ENCODE measurements at regions not wholly inside any gene's neighbourhood (a gene's known extent, or its start where the extent isn't known, plus 50 kb on each side); places are given as distances from the start of the nearest gene placed in this dataset.
"Not testable (repeated sequence)": the region's sequence is repeated elsewhere in the genome, so short reads cannot be mapped to it uniquely, and the experiment has no call there.

- no peak for DNase-seq
Observed at GRCh38 chr14:103186909-103187586, 63.8 kb downstream of the TNFAIP2 start.

- no peak for DNase-seq
Observed at GRCh38 chr14:103187911-103188310, 64.7 kb downstream of the TNFAIP2 start.

DNA sequence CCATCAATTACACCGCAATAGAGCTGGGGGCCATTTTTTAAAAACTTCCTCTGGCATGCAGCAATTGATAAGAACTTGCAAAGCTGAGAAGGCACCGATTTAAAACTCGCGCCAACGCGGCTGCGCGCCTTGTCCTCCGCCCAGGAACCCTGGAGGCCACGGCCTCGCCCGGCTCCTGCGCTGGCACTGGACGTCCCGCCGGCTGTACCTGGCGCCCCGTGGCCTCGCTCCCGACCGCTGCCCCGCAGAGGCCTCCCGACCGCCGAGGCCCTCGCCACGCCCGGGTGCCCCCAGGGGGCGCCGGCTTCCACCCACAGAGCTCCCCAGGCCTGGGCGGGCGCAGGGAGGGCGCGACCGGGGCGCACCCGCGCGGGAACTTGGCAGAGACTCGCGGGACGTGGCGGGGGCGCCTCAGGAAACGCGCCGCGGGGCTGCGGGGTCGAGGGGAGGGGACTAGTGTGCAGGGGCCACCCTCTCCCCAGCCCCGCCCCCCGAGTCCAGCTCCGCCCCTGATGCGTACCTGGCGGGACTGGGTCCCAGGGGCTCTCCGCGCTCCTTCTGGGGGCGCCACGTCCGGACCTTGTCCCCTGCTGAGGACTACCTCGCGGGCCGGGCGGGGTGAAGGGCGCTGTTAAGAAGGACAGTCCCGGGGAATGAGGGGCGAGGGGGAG is 65.7 kb downstream of the TNFAIP2 start:
- peak; percentile 11 for DNase-seq

DNA sequence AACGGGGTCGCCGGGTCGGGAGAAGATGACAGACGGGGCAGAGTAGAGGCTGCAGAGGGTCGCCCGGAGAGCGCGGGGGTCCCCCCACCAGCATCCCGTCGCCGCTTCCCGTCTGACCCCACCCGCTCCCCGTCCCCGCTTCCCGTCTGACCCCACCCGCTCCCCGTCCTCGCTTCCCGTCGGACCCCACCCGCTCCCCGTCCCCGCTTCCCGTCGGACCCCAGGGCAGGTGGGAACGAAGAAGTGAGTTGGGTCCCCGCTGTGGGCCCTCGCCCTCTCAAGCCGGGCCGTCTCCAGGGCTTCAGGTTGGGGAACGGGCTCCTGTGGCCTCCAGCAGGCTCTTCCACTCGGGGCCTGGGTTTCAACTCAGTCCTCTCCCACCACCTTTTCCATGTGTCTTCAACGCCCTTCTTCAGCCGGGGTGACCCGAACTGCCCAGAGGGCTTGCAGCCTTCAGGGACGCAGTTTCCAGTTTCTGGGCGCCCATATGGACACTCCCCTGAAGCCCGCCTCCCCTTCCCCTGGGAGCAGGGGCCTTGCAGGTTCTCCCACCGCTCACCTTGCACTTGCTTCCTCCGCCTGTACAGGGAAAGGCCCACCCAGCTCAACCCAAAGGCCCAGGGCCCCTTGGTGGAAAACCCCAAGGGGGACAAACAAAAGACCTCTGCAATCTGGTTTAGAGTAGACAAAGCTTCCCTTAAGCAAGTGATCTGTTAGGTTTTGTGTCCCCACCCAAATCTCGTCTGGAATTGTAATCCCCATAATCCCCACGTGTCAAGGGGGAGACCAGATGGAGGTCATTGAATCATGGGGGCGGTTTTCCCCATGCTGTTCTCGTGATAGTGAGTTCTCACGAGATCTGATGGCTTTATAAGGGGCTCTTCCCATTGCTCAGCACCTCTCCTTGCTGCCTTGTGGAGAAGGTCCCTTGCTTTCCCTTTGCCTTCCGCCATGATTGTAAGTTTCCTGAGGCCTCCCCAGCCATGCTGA is 66.5 kb downstream of the TNFAIP2 start:
- DNase-seq, result no peak

GRCh38 chr14:103190741-103191140 is 67.5 kb downstream of the TNFAIP2 start:
- DNase-seq, result no peak

- DNase-seq, result no peak
Observed at GRCh38 chr14:103191844-103192243, 68.6 kb downstream of the TNFAIP2 start.

GRCh38 chr14:103192246-103192840 is 69.1 kb downstream of the TNFAIP2 start:
- DNase-seq, result no peak

- not testable (repeated sequence) for DNase-seq
Observed at GRCh38 chr14:103192861-103193260, 69.6 kb downstream of the TNFAIP2 start.

DNA sequence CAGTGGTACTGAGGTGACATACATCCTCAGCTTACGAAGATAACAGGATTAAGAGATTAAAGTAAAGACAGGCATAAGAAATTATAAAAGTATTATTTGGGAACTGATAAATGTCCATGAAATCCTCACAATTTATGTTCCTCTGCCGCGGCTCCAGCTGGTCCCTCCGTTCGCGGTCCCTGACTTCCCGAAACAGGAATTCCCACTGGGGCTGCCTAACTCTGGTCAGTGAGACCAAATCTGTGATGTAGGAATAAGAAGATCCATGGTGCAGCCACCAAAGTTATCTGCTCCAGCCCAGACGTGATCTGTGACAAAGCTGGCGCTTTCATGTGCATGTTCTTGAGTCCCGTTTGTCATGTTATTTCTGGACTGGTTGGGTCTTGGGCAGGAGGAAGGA is 70.2 kb downstream of the TNFAIP2 start:
- DNase-seq, result not testable (repeated sequence)

- no peak for DNase-seq
Observed at GRCh38 chr14:103194256-103195045, 71.2 kb downstream of the TNFAIP2 start.

DNA sequence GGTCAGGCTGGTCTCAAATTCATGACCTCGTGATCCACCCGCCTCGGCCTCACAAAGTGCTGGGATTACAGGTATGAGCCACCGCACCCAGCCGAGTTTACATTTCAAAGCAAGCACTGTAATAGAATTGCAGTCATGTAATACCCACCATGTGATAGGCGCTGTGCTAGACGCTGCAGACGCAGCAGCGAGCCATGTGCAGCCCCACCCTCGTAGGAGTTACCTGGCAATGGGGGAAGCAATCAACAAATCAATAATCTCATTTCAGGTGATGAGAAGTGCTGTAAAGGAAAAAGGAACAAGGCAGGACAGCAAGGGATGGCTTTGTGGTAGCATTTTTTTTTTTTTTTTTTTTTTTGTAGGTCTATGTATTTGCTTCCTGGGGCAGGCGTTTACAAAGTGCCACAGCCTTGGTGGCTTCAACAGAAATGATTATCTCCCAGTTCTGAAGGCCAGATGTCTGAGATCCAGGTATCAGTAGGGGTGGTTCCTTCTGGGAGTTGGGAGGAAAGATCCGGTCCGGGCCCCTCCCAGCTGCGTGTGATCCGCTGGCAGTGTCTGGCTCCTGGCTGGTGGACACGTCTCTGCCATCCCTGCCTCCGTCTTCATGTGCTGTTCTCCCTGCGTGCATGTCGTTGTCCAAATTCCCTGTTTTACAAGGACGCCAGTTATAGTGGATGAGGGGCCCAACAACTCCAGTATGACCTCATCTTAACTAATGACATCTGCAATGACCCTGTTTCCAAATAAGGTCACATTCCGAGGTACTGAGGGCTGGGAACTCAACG is 72.8 kb downstream of the TNFAIP2 start:
- DNase-seq, result no peak

DNA sequence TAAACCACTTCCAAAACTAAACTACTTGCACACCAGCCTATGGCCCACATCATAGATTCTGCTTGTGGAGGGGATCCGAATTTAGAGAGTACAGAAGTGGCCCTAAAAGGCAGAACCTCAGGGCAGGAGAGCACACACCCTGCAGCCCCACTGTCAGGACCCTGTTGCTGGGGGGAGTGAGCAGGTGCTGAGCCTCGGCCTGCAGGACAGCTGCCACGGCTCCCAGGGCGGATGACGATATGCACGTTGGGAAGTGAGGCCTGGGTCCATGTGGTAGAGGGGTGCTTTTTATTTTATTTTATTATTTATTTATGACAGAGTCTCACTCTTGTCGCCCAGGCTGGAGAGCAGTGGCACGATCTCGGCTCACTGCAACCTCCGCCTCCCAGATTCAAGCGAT is 73.5 kb downstream of the TNFAIP2 start:
- DNase-seq, result no peak

DNA sequence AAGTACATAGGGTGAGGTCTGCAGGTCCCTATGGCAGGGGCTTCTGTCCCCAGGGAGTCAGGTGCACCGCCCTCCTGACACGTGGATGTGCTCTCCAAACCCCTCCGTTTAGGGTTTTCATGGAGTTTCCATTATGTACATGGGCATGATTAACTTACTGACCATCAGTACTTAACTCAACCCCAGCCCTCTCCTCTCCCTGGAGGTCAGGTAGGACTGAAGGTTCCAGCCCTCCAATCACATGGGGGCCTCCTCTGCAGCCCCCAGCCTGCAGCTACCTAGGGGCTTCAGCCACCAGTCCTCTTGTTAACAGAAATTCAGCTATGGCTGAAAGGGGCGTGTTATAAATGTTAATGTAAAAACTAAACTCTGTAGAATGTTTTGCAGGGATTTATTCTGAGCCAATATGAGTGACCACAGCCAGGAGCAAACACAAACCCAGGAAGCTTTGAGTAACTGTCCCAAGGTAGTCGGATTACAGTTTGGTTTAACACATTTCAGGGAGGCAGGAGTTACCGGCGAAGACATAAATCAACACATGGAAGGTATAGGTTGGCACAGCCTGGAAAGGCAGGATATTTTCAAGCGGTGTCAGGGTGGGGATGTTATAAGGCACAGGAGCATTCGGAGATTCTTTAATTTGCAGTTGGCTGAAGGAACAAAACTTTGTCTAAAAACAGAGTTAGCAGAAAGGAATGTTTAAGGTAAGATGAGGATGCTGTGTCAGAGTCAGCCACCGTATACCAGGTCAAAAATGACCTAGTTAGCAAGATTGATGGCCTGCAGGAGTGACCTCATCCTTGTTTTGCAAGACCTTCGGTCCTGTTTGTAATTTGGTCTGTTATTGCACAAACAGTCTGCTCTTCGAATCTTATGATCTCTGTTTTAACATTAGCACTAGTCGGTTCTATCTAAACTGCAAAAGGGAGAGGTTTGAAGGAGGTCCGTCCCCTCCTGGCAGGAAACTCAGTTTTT is 75.2 kb downstream of the TNFAIP2 start:
- DNase-seq, result no peak

DNA sequence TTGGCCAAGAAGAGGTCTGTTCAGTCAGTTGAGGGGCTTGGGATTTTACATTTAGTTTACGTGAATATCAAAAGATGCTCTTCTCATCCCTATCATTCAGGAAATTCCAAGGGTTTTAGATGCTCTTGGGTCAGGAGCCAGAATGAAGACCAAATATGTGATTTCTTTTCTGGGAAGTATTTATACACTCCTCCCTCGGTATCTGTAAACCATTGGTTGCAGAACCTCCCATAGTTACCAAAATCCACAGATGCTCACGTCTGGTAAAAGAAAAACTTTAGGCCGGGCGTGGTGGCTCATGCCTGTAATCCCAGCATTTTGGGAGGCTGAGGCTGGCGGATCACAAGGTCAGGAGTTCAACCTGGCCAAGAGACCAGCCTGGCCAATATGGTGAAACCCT is 75.9 kb downstream of the TNFAIP2 start:
- DNase-seq, result no peak

DNA sequence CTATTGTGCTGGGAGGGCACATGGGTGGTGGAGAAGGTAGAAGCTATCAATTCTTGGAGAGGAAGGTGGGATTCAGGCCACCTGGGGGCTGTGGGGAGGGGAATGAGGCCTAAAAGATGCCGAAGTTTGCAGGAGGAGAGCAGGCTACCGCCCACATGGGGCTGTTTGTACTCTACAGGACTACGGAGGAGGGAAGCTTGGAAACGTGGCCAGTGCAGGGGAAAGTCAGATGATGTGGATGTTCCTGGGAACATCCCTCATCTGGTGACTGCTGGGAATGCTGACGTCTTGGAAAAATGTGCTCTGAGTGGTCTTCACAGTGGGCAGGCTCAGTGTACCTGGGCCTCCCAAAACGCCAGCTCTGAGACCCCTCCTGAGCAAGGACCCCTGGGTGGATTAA is 78.5 kb downstream of the TNFAIP2 start:
- no peak for DNase-seq

DNA sequence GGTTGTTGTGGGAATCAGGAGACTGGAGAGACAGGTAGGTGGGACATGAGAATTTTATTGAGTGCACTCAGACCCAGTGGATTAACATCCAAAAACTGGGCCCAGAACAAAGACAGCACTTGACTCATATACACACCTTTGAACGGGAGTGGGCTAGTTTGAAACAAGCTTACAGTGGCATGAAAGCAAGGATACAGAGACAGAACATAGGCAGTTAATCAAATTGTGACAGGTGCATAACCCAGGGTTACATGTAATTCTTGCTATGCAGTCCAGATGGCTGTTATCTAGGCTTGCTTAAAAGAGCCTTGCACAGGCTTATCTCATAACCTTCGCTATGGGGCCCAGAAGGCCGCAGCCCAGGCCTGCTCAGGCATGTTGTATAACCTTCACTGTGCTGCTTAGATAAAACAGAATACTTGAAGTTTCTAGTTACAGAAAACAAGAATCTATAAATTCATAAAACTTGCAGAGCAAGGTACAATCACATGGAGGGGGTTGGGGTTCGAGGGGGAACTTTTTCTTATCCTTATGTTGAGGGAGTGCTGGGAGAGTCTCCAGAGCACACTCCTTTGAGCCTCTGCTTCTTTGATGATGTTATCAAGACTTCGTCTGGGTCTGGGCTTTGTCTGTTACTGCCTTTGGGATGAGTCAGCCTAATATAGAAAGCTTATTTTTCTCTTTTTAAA is 81.7 kb downstream of the TNFAIP2 start:
- no peak for DNase-seq

DNA sequence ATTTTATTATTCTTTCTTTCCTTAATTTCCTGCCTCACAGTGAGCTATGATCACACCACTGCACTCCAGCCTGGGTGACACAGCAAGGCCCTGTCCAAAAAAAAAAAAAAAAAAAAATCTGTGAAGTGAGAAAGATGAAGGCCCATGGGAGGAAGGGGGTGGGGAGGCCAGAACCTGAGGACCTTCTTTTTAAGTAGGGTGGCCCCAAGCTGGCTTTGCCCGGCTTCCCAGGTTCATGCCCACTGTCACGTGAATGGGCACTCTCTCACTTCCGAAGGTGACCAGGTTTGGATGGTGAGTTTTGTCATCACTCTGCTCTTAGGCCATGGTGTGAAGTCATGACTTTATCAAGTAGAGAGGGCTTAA is 82.3 kb downstream of the TNFAIP2 start:
- DNase-seq, result no peak

DNA sequence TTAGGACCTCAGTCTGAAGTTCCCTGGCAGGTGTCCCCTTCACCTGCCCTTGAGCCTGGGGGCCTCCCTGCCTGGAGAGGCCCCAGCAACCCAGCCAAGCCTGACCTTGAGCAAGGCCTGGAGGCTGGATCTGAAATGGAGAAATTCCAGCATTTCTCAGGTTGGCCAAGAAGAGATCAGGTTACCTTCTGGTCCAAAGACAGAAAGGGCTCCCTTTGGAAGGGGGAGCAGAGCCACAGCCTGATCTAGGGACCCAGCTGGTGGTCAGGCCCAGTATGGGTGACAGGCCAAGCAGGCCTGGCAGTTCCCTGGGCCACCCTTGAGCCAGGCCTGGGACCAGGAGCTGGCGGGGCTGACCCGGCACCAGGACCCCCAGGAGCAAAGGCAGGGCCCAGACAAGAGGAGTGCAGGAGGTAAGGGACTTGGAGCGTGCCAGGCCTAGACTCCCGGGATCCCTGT is 82.8 kb downstream of the TNFAIP2 start:
- no peak for DNase-seq

GRCh38 chr14:103206836-103207387 is 83.7 kb downstream of the TNFAIP2 start:
- DNase-seq, result no peak

Data from activated CD4-positive, alpha-beta T cell treated with anti-CD3 and anti-CD28 coated beads, Interleukin-10, Interleukin-2, amounts not matched to agents 100 ng/mL and 50 ng/mL, durations not matched to agents 16 hours and 8 hours (primary cell).